22Rv1 (cell line): ENCODE measurements at regions not wholly inside any gene's neighbourhood (a gene's known extent, or its start where the extent isn't known, plus 50 kb on each side); places are given as distances from the start of the nearest gene placed in this dataset.

Experiments used
- CTCF ChIP-seq: fragments of 450-650 bp; IDR thresholded peaks from 2 replicates; pipeline ENCODE4 v1.5.1; 2017; ENCODE audit warnings: mild to moderate bottlenecking
- ZFX ChIP-seq: fragments of 450-650 bp; IDR thresholded peaks from 2 replicates; pipeline ENCODE4 v1.6.1; 2017; ENCODE audit warnings: antibody characterized with exemption, borderline replicate concordance

DNA sequence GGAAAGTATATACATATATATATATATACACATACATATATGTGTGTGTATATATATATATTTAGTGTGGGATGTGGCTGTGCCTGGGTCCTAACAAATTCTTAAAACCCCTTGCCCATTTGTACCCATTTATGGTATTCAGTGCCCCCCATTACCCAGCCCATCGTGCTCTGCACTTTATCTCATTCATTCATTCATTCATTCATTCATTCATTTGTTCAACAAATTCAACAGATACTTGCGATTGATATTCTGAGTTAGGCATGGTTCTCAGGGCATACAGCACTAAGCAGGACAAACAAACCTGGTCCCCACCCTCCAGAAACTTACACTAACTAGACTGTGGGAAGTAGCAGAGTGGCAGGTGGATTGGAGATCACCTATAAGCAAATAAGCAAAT lies 56.6 kb upstream of the LMO2 start:
- TF ChIP-seq ZFX (no peak), CTCF (no peak)
